GM12864 (cell line): ENCODE measurements at regions not wholly inside any gene's neighbourhood (a gene's known extent, or its start where the extent isn't known, plus 50 kb on each side); places are given as distances from the start of the nearest gene placed in this dataset.

Experiments used
- DNase-seq: peaks from one replicate; pipeline ENCODE4 v3.0.0-alpha.2; 2011; ENCODE audit warnings: low read depth
- H3K4me3 ChIP-seq: 2 replicates; pipeline ENCODE4 v1.5.1; 2011; ENCODE audit warnings: mild to moderate bottlenecking, low read depth, low read length, control low read depth
- TF ChIP-seq, protein P1 (sequence below): IDR thresholded peaks from 2 replicates; pipeline ENCODE4 v1.5.1; 2011; ENCODE audit warnings: low read depth, mild to moderate bottlenecking, moderate library complexity, low read length, control low read depth, inconsistent platforms; ENCODE audit errors: missing control alignments

DNA sequence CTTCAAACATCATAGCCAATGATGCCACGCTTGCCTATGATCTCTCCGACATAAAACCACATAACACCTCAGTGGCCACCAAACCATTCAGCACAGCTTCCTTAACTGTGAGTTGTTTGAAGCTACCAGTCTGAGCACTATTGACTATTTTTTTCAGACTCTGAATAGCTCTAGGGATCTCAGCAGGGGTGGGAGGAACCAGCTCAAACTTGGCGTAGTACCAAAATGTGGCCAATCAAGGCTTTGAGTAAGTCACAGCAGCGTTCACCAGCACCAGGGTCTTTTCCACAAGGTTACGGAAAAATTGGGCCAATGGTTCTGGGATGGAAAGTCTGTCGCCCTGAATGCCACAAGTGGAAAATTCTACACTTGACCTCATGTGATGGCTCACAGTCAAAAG, 70.6 kb downstream of the SMPDL3A start:
- no peak for DNase-seq
- no peak overlapping the region for H3K4me3 ChIP-seq
- TF ChIP-seq, protein P1, sequence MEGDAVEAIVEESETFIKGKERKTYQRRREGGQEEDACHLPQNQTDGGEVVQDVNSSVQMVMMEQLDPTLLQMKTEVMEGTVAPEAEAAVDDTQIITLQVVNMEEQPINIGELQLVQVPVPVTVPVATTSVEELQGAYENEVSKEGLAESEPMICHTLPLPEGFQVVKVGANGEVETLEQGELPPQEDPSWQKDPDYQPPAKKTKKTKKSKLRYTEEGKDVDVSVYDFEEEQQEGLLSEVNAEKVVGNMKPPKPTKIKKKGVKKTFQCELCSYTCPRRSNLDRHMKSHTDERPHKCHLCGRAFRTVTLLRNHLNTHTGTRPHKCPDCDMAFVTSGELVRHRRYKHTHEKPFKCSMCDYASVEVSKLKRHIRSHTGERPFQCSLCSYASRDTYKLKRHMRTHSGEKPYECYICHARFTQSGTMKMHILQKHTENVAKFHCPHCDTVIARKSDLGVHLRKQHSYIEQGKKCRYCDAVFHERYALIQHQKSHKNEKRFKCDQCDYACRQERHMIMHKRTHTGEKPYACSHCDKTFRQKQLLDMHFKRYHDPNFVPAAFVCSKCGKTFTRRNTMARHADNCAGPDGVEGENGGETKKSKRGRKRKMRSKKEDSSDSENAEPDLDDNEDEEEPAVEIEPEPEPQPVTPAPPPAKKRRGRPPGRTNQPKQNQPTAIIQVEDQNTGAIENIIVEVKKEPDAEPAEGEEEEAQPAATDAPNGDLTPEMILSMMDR = no peak

DNA sequence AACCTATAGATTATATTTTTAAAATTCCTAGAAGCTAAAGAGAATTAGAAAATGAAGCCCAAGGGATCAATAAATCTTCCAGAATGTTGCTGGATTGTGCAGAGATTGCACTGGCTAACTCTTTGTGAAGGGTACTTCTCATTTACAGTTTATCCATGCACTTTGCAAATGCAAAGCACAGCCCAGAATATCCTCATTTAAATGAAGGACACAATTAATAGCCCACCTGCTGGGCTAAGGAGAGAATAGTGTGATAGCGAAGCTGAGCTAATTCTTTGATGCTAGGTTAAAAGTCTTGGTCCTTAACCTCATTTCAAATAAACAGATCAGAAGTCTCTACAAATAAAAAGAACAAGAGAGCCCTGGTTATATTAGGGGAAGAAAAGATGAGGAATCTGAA, 72.5 kb downstream of the SMPDL3A start:
- TF ChIP-seq, protein P1 = no peak
- no peak for DNase-seq
- H3K4me3 ChIP-seq = no peak overlapping the region

DNA sequence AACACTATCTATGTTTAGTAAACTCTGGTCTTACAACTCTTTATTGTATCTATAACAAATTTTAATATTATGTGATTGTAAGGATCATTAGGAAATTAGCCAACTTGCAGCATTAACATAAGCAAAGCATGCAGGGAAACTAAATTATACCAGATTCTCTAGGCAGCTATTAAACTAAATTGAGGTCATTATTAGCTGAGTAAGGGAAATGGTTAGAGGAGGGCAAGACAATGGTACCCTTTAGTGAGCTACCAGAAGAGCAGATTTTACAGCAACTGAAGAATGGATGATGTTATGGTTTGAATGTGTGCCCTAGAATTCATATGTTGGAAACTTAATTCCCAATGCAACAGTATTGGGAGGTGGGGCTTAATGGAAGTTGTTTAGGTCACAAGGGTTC, 79.1 kb downstream of the SMPDL3A start:
- no peak overlapping the region for H3K4me3 ChIP-seq
- TF ChIP-seq, protein P1 = no peak
- DNase-seq = no peak

DNA sequence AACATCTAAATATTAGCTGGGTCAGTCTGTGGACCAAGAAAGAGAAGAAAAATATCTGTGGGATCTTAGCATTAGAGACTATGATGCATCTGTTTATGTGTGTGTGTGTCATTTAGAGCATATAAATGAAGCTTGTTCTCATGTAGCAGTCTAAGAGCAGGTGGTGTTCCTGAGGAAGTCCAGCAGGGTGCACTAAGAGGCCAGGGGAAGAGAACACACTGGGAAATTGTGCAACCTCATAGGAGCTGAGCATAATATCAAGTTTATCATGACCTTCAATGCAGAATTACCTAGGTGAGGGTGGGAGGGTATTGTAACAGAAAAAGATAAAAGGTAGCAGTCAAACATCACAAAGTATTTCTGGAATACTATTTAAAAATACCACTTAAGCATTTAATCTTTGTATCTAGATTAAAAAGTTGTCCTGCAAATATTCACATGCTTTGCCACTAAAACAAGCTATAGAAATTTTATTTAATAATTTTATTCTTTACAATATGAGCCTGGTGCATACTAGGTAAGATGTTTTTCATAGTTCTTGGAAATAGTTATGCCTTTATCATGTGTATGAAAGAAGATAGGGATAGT, 80.5 kb downstream of the SMPDL3A start:
- TF ChIP-seq, protein P1 = peak; percentile 54
- DNase-seq = no peak

DNA sequence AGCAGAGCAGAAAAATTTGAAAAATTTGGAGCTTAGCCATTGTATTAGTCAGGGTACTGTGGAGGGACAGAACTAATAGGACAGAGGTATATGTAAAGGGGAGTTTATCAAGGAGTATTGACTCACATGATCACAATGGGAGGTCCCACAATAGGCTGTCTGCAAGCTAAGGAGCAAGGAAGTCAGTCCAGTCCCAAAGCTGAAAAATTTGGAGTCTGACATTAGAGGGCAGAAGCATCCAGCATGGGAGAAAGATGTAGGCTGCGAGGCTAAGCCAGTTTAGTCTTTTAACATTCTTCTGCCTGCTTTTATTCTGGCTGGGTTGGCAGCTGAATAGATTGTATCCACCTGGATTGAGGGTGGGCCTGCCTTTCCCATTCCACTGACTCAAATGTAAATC, 82.0 kb downstream of the SMPDL3A start:
- DNase-seq = no peak
- TF ChIP-seq, protein P1 = no peak
- H3K4me3 ChIP-seq = no peak overlapping the region

More for the DNA sequence above, 80.5 kb downstream of the SMPDL3A start:
- H3K4me3 ChIP-seq = no peak overlapping the region

DNA sequence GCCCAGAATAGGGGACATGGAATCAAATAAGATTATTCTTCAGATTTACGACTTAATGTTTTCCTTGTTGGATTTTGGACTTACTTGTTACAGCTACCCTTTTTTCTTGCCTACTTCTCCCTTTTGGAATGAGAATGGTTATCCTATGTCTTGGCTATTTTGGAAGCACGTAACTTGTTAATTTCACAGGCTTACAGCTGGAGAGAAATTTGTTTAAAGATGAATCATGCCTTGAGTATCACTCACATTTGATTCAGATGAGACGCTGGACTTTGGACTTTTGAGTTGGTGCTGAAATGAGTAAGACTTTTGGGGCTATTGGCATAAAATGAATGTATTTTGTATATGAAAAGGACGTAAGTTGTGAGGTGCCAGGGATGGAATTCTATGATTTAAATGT, 83.3 kb downstream of the SMPDL3A start:
- no peak overlapping the region for H3K4me3 ChIP-seq
- TF ChIP-seq, protein P1 = no peak
- no peak for DNase-seq

DNA sequence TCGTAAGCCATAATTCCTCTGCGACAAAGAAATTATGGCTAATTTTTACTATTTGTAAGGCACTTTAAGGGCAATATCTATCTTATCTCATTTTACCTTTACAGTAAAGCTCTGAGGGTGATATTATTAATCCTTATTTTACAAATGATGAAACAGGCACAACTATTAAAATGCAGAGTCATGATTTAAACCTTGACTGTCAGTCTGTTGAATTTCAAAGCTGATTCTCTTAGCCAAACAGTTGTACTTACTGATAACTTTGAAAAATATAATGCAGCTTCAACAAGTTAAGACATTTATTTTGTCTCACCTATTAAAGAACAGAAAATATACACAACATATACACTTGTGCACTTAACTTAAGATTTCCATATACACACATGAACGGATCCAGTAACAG, 88.2 kb downstream of the SMPDL3A start:
- H3K4me3 ChIP-seq = no peak overlapping the region
- TF ChIP-seq, protein P1 = no peak
- DNase-seq = no peak
